HL-60 (cell line): ENCODE measurements at regions not wholly inside any gene's neighbourhood (a gene's known extent, or its start where the extent isn't known, plus 50 kb on each side); places are given as distances from the start of the nearest gene placed in this dataset.
A peak's percentile ranks its signal among the peaks of the same experiment; 100 is the strongest.
"Not testable (repeated sequence)": the region's sequence is repeated elsewhere in the genome, so short reads cannot be mapped to it uniquely, and the experiment has no call there.

Experiments
- DNase-seq, 2 experiments: peaks; one replicate each; pipeline ENCODE4 v3.0.0-alpha.2; 2010 to 2020; ENCODE audit warnings: low read depth in 1 of 2, low spot score in 1 of 2
- H3K27ac ChIP-seq: fragments of 250-450 bp; sonication (Bioruptor Pico); replicated peaks from 2 replicates; pipeline ENCODE4 v1.5.1; 2020; ENCODE audit warnings: mild to moderate bottlenecking, moderate library complexity
- H3K27me3 ChIP-seq: fragments of 250-450 bp; sonication (Bioruptor Pico); 2 replicates; pipeline ENCODE4 v1.5.1; 2021; ENCODE audit warnings: mild to moderate bottlenecking, moderate library complexity; ENCODE audit not compliant: insufficient read depth, poor library complexity, severe bottlenecking
- H3K4me3 ChIP-seq: replicated peaks from 2 replicates; pipeline ENCODE4 v1.5.1; 2011; ENCODE audit warnings: mild to moderate bottlenecking, control low read depth, low read length; ENCODE audit not compliant: insufficient read depth
- CTCF ChIP-seq: IDR thresholded peaks from one replicate; pipeline ENCODE4 v1.5.1; 2011; ENCODE audit warnings: low read length, control low read depth, inconsistent platforms; ENCODE audit not compliant: insufficient read depth
- GABPA ChIP-seq: IDR thresholded peaks from 2 replicates; pipeline ENCODE4 v1.6.1; 2012; ENCODE audit warnings: low read depth
- POLR2AphosphoS5 ChIP-seq: IDR thresholded peaks from 2 replicates; pipeline ENCODE4 v1.6.1; 2012; ENCODE audit warnings: low read depth
- REST ChIP-seq: IDR thresholded peaks from 2 replicates; pipeline ENCODE4 v1.6.1; 2012; ENCODE audit warnings: low read depth; ENCODE audit not compliant: insufficient replicate concordance
- SPI1 ChIP-seq: IDR thresholded peaks from 2 replicates; pipeline ENCODE4 v1.6.1; 2012; ENCODE audit warnings: low read depth, mild to moderate bottlenecking, borderline replicate concordance

- Histone ChIP-seq H3K27ac (no peak overlapping the region), H3K27me3 (no peaks in the 10 kb centered on the region), H3K4me3 (no peak overlapping the region)
- no peak for DNase-seq
- no peak for TF ChIP-seq SPI1
- no peak for TF ChIP-seq CTCF
- no peak for TF ChIP-seq REST
- TF ChIP-seq POLR2AphosphoS5 = no peak
- TF ChIP-seq GABPA = no peak
Observed at GRCh38 chr5:74440341-74440740, 200.2 kb downstream of the ENC1 start.

GRCh38 chr5:74437870-74438269 lies 202.7 kb downstream of the ENC1 start:
- not testable (repeated sequence) for H3K27ac ChIP-seq, H3K27me3 ChIP-seq, H3K4me3 ChIP-seq, DNase-seq

GRCh38 chr5:74433896-74434829 lies 206.4 kb downstream of the ENC1 start:
- TF ChIP-seq REST = no peak
- TF ChIP-seq SPI1 = peak; percentile 80
- Histone ChIP-seq H3K27ac (no peak overlapping the region), H3K4me3 (no peak overlapping the region), H3K27me3 (no peaks in the 10 kb centered on the region)
- DNase-seq = peak; percentile 49 to 55

GRCh38 chr5:74433255-74433895 lies 207.2 kb downstream of the ENC1 start:
- no peak for TF ChIP-seq POLR2AphosphoS5
- TF ChIP-seq SPI1 = peak; percentile 17; the same call in 1 of the 2 replicates
- Histone ChIP-seq H3K27me3 (no peaks in the 10 kb centered on the region), H3K4me3 (no peak overlapping the region), H3K27ac (no peak overlapping the region)
- DNase-seq = peak in 1 of 2 experiments; percentile 33

- no peak for TF ChIP-seq SPI1
- no peak for TF ChIP-seq CTCF
- TF ChIP-seq GABPA = no peak
- TF ChIP-seq POLR2AphosphoS5 = no peak
- no peak for TF ChIP-seq REST
- Histone ChIP-seq H3K27me3 (no peaks in the 10 kb centered on the region), H3K27ac (no peak overlapping the region), H3K4me3 (no peak overlapping the region)
- no peak for DNase-seq
Observed at GRCh38 chr5:74432721-74433120, 207.8 kb downstream of the ENC1 start.
